ENCODE measurements at regions not wholly inside any gene's neighbourhood (a gene's known extent, or its start where the extent isn't known, plus 50 kb on each side); places are given as distances from the start of the nearest gene placed in this dataset.

DNA sequence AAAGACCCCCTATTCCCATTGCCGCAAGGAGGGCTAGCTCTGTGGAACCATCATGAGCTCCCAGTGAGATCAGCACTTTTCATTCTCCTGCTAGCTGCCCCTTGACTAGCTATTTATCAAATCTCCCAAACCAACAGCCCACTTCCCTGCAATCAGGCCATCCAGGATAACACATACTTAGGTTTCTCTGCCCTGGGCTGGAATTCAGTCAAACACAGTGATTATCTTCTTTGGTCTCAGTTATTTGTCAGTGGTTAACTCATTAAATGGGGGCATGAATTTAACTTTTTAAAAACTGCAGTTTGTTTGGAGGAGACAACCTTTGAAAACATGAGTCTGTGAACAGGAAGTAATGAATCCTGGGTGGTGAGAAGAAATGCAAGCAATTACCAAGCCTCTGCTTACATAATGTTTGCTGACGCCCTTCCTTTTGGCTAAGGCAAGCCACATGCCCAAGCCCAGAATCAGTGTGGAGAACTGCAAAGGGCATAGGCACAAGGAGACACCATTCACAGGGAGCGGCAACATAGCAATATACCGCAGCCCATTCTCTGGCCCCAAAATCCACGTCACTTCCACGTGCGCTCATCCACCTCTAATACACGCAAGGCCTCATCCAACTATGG lies 275.0 kb downstream of the DRD1 start:
- no peak for DNase-seq
- TF ChIP-seq EP300 (IDR thresholded peaks at IDR 0.05) (no peak), POLR2A (IDR thresholded peaks at IDR 0.05) (no peak)
- TF ChIP-seq, protein P1, sequence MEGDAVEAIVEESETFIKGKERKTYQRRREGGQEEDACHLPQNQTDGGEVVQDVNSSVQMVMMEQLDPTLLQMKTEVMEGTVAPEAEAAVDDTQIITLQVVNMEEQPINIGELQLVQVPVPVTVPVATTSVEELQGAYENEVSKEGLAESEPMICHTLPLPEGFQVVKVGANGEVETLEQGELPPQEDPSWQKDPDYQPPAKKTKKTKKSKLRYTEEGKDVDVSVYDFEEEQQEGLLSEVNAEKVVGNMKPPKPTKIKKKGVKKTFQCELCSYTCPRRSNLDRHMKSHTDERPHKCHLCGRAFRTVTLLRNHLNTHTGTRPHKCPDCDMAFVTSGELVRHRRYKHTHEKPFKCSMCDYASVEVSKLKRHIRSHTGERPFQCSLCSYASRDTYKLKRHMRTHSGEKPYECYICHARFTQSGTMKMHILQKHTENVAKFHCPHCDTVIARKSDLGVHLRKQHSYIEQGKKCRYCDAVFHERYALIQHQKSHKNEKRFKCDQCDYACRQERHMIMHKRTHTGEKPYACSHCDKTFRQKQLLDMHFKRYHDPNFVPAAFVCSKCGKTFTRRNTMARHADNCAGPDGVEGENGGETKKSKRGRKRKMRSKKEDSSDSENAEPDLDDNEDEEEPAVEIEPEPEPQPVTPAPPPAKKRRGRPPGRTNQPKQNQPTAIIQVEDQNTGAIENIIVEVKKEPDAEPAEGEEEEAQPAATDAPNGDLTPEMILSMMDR (IDR thresholded peaks at IDR 0.05) = no peak
- intact Hi-C loops (cut with DNase I) = no loop called here
- Histone ChIP-seq H3K4me1 (ENCODE audit: insufficient read depth) (no peaks in the 10 kb centered on the region), H3K36me3 (no peaks in the 10 kb centered on the region), H3K4me3 (no peak overlapping the region), H3K9me3 (no peaks in the 10 kb centered on the region), H3K27ac (no peak overlapping the region), H3K27me3 (no peaks in the 10 kb centered on the region)
- WGBS, 3 donors = 73 to 90% (median 77%) methylated on average over 8 of the region's 8 CpGs

GRCh38 chr5:175166026-175166425 lies 278.0 kb downstream of the DRD1 start:
- no peaks in the 10 kb centered on the region for H3K27me3 ChIP-seq
- DNase-seq = no peak
- TF ChIP-seq POLR2A (IDR thresholded peaks at IDR 0.05) (no peak), EP300 (IDR thresholded peaks at IDR 0.05) (no peak)
- TF ChIP-seq, protein P1 (IDR thresholded peaks at IDR 0.05) = no peak
- intact Hi-C loops (cut with DNase I) = no loop called here
- no peak overlapping the region for H3K27ac ChIP-seq
- H3K36me3 ChIP-seq = no peaks in the 10 kb centered on the region
- no peaks in the 10 kb centered on the region for H3K9me3 ChIP-seq
- H3K4me3 ChIP-seq = no peak overlapping the region
- H3K4me1 ChIP-seq (ENCODE audit: insufficient read depth) = no peaks in the 10 kb centered on the region
- WGBS, 3 donors = 23 to 51% (median 35%) methylated on average over 2 of the region's 2 CpGs

GRCh38 chr5:175163586-175164275 lies 280.3 kb downstream of the DRD1 start:
- Histone ChIP-seq H3K4me3 (no peak overlapping the region), H3K36me3 (no peaks in the 10 kb centered on the region), H3K27ac (no peak overlapping the region), H3K27me3 (no peaks in the 10 kb centered on the region), H3K9me3 (no peaks in the 10 kb centered on the region), H3K4me1 (ENCODE audit: insufficient read depth) (no peaks in the 10 kb centered on the region)
- TF ChIP-seq, protein P1 (IDR thresholded peaks at IDR 0.05) = no peak
- no peak for TF ChIP-seq POLR2A (IDR thresholded peaks at IDR 0.05)
- no peak for TF ChIP-seq EP300 (IDR thresholded peaks at IDR 0.05)
- DNase-seq = no peak
- 60 to 65% (median 61%) methylated on average over 10 of the region's 10 CpGs for WGBS, 3 donors
- intact Hi-C loops (cut with DNase I) = no loop called here

DNA sequence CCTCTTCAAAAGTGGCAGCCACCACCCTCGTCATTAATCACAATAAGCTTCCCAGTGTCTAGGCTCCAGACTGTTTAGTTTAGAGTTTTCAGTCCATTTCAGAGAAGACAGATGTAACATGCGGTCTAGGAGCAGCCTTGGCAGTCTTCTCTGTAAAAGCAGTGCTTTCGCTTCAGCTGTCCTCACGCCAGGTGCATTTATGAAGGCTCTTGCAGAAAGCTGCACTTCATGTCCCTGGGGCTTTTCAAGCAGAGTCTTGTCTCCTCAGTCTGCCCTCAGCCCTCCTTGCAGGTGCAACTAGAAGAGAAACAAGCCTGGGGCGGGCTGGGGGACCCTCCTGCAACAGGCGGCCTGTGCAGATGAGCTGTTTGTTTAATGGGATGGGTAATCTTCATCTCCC lies 281.9 kb downstream of the DRD1 start:
- DNase-seq = no peak
- 64 to 74% (median 67%) methylated on average over 6 of the region's 6 CpGs for WGBS, 3 donors
- TF ChIP-seq, protein P1 (IDR thresholded peaks at IDR 0.05) = no peak
- TF ChIP-seq EP300 (IDR thresholded peaks at IDR 0.05) (no peak), POLR2A (IDR thresholded peaks at IDR 0.05) (no peak)
- Histone ChIP-seq H3K27ac (no peak overlapping the region), H3K9me3 (no peaks in the 10 kb centered on the region), H3K4me1 (ENCODE audit: insufficient read depth) (no peaks in the 10 kb centered on the region), H3K27me3 (no peaks in the 10 kb centered on the region), H3K36me3 (no peaks in the 10 kb centered on the region), H3K4me3 (no peak overlapping the region)
- intact Hi-C loops (cut with DNase I) = no loop called here

Measured in ovary (tissue), 7 donors.